DMS 273 (cell line): ENCODE measurements at regions not wholly inside any gene's neighbourhood (a gene's known extent, or its start where the extent isn't known, plus 50 kb on each side); places are given as distances from the start of the nearest gene placed in this dataset.
"Not testable (repeated sequence)": the region's sequence is repeated elsewhere in the genome, so short reads cannot be mapped to it uniquely, and the experiment has no call there.

Experiments
- DNase-seq: peaks from one replicate; lab custom pipeline; 2025; ENCODE audit not compliant: unreplicated experiment; lab: John Stamatoyannopoulos, UW

DNA sequence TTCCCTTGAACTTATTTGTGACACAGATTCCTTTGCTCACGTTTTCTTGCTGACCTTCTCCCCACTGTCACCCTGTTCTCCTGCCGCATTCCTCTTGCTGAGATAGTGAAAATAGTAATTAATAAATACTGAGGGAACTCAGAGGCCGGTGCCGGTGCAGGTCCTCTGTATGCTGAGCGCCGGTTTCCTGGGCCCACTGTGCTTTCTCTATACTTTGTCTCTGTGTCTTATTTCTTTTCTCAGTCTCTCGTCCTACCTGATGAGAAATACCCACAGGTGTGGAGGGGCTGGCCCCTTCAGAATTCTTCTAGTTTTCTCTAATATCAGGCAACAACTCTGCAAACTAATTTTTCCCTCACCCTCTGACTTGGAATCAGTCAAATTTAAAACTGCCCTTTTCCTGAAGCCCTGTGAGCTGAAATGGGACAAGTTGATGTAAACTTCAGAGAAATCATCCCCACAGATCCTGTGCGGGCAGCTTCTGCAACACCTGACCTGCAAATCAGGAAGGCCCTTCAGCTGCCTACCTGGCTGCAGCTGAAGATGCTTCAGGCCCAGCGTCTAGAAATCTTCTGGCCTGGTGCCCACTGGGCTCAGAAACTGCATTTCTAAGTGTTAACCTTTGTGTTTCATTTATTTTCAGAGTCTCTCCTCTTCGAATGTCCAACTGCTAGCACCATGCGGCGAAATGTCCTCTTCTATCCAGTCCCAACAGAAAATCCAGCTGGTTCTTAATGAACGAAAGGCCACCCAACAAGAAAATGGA is 149.7 kb downstream of the TMEM121 start:
- not testable (repeated sequence) for DNase-seq

DNA sequence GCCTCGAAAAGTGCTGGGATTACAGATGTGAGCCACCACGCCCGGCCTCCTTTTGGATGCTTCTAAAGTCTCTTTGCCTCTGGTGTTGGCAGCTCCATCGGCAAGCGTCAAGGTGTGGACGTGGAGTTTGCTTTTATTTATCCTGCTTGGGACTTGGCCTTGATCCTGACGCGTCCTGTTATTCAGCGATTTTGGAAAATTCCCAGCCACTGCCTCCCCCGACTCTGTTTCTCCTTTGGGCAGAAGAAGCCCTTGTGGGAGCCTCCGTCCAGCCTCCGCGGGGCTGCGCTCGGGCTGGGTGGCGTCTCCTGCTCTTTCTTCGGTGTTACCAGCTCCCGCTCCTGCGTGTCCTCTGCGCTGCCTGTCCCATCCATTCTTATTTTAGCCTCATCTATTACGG is 151.7 kb downstream of the TMEM121 start:
- not testable (repeated sequence) for DNase-seq

DNA sequence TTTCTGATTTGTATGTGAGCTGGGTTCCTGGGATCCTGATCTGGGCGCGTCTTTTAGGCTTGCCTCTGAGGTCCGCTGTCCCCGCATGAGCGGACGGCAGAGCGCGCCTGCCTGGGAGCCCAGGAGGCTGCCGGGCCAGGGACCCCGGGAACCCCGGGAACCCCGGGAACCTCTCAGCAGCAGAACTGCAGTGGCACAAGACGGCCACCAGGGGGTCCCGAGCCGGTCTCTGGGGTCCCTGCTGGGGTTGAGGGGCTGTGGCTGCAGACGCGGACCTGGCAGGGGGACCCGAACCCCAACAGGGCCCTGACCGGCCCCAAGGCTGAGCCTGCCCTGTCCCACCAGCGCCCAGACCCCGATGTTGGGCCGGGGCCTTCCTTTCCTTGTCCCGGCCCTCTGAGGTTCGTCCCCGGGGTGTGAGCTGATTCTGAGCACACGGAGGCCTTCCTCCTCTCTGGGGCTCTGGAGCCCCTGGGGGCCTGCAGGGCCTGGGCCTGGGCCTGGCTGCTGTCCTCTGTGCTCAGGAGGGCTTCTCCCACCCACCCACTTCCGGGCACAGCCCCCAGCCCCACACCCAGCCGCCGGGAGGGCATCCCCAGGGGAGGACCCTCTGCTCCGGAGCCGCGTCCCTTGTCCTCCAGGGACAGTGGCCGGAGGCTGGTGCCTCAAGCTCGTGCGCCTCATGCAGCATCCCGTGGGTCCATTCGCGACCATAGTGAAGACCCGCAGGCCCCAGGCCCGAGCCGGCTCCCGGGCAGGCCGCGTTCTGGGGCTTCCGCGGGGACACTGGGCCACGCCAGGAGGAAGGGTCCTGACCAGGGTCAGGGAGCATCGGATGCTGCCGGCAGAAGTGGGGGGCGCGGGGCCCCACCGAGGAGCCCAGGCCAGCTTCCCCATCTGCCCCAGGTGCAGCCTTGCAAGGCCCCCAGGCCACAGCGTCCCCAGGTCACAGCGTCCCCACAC is 152.9 kb downstream of the TMEM121 start:
- DNase-seq = not testable (repeated sequence)

DNA sequence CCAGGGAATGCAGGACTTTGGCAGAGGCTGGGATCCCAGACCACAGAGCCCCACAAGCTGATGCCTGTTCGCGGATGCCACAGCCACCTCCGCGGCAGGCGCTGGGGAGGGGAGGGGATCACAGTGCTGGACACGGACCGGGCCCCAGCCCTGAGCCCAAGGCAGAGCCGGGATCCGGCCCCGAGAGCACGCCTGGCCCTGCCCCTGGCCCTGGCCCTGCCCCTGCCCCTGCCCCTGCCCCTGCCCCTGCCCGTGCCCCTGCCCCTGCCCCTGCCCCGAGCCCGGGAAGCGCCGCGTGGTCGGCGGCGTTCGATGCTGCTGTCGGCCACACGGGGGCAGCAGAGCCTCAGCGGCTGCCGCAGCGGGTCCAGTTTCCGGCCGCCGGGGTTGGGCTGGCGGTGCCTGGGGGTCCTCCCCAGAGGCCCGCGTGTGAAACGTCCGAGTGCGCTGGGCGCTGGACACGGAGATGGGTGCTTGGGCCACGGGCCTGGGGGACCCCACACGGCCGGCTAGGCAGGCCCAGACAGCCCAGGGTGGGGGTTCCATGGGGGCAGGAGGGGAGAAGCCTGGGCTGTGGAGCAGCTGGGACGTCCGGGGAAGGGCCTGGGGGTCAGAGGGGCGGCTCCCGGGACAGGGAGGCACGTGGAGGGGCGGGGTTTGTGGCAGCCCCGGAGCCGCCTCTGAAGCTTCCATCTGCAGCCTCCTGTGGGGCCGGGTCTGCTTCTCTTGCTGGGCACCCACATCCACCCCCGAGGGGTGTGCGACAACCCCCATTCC is 153.8 kb downstream of the TMEM121 start:
- DNase-seq = peak; percentile 53

- not testable (repeated sequence) for DNase-seq
Observed at GRCh38 chr14:105680736-105681098, 154.3 kb downstream of the TMEM121 start.

- peak; percentile 17 for DNase-seq
Observed at GRCh38 chr14:105681606-105682185, 155.3 kb downstream of the TMEM121 start.

DNA sequence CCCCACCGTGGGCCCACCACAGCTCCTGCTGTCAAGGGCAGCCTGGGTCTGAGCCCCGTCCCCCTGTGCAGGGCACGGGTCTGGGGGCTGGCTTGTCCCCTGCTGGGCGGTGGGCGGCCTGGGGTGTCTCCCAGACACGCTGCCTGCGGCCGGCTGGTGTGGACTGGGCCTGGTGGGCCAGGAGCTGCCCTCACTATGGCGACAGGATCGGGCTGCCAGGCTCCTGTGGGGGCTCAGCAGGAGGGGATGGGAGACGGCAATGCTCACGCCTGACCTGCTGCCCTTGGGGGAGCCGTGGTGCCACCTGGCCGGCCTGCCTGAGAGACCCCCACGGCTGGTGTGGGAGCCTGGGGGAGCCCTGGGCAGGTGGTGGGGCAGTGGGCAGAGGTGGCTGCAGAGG is 156.1 kb downstream of the TMEM121 start:
- DNase-seq = not testable (repeated sequence)

DNA sequence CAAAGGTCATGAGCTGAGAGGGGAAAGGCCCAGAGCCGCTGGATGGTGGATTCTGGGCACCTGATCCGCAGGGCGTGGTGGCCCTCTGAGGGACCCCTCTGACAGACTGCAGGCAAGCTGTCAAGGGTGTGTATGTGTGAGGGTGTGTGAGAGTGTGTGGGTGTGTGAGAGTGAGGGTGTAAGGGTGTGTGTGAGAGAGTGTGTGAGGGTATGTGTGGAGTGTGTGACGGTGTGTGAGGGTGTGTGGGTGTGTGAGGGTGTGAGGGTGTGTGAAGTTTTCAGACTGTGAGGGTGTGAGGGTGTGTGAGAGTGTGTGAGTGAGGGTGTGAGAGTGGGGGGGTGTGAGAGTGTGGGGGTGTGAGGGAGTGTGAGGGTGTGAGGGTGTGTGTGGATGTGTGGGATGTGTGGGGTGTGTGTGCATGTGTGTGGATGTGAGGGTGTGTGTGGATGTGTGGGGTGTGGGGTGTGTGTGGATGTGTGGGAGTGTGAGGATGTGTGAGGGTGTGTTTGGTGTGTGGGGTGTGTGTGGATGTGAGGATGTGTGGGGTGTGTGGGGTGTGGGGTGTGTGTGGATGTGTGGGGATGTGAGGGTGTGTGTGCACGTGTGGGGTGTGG is 156.7 kb downstream of the TMEM121 start:
- no peak for DNase-seq

DNA sequence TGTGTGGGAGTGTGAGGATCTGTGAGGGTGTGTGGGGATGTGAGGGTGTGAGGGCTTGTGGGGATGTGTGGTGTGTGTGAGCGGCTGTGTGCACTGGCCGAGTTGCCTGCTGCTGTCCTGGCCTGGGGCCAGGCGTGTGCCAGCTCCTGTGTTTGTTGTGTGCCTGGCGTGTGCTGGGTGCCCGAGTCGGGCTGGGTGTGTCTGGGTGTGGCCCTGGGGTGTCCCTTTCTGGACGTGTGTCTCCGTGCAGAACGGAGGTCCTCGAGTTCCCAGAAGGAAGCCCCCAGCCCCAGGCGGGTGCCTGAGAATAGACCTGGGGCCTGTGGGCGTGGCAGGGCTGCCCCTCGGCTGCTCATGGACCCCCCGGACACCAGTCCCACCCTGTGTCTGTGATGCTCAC is 157.7 kb downstream of the TMEM121 start:
- DNase-seq = not testable (repeated sequence)

GRCh38 chr14:105684597-105684996 is 158.2 kb downstream of the TMEM121 start:
- not testable (repeated sequence) for DNase-seq

GRCh38 chr14:105685003-105685402 is 158.6 kb downstream of the TMEM121 start:
- no peak for DNase-seq

GRCh38 chr14:105685605-105686004 is 159.2 kb downstream of the TMEM121 start:
- not testable (repeated sequence) for DNase-seq

DNA sequence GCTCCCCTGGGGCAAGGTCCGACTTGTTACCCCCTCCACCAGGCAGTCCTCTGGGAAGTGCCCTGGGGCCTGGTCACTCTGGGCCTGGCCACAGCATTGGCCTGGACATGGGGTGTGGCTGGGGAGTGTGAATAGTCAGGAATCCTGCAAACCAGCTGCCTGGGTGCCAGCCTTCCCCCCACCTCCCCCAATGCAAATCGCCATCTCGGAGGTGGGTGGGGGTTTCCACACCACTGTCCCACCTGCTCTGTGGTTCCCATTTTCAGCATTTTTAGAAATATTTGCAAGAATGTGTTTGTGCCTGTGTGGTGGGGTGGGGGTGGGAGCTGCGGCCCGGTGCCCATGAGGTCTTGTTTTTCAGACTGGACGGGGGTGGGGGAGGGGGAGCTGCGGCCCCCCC is 159.7 kb downstream of the TMEM121 start:
- DNase-seq = not testable (repeated sequence)

DNA sequence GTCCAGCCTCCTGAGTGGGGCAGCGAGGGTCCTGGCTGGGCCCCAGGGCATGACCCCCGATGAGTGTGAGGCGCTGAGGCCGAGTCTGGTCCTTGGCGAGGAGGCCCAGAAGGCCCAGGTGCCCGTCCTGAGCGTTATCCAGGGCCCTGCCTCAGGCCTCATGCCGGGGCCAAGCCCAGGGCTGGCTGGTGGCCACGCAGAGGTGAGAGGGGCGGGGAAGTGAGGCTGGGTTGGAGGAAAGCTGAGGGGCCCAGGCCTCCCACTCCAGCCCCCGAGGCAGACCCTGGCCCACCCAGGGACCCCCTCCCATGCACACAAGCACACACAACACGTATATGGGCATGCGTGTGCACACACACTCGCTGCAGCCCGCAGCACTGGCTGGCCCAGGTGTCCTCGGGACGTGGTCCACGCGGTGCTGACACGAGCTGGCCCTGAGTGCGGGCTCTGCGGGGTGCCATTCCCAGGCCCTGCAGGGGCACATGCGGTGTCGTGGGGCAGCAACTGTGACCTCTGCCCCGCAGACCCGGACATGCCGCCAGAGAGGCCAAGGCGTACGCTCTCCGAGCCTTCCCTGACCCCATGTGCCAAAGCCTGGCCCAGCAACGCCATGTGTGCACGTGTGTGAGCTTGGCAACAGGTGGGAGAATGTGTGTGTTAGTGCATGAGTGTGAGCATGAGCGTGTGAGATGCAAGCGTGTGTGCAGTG is 160.2 kb downstream of the TMEM121 start:
- not testable (repeated sequence) for DNase-seq

DNA sequence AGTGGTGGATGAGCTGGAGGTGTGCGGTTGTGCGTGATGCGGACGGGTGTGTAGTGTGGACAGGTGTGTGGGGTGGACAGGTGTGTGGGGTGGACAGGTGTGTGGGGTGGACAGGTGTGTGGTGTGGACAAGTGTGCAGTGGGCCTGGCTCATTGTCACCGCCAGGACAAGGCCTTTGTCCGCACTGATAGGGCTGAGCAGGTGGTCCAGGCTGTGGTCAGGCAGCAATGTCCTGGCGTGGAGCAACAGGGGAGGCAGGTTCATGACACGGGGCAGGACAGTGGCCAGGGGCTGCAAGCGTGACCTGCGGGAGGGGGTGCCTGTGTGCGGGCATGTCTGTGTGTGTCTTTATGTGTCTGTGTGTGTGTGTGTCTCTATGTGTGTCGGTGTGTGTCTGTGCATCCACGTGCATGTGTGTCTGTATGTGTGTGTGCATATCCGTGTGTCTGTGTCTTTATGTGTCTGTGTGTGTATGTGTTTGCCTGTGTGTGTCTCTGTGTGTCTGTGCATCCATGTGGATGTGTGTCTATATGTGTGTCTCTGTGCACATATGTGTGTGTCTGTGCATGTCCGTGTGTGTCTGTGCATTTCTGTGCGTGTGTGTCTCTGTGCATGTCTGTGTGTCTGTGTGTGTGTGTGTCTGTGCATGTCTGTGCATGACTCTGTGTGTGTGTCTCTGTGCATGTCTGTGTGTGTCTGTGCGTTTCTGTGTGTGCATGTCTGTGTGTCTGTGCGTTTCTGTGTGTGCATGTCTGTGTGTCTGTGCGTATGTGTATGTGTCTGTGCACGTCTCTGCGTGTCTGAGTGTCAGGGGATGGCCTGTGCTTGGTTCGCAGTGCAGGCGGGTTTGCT is 161.0 kb downstream of the TMEM121 start:
- DNase-seq = not testable (repeated sequence)

- peak; percentile 52 for DNase-seq
Observed at GRCh38 chr14:105688023-105688351, 161.6 kb downstream of the TMEM121 start.

DNA sequence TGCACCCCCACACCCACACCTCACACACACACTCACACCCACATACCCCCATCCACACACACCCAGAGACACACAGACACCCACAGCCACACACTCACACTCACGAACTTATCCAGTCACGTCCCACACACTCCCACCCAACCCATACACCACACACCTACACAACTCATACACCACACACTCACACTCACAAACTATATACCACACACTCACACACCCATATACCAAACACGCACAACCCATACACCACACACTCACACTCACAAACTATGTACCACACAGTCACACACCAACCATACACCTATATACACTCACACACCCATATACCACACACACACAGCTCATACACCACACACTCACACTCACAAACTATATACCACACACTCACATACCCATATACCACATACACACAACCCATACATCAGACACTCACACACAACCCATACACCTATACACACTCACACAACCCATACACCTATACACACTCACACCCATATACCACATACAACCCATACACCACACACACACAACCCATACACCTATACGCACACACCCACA is 162.4 kb downstream of the TMEM121 start:
- DNase-seq = not testable (repeated sequence)

DNA sequence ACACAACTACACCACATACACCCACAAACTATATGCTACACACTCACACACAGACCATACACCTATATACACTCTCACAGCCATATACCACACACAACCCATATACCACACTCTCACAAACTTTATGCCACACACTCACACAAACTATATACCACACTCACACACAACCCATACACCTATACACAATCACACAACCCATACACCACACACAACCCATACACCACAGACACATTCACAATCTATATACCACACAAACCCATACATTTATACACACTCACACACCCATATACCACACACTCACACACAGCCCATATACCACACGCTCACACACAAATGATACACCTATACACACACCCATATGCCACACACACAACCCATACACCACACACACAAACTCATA is 163.3 kb downstream of the TMEM121 start:
- DNase-seq = no peak

- no peak for DNase-seq
Observed at GRCh38 chr14:105690671-105691070, 164.3 kb downstream of the TMEM121 start.
